GM18951 (cell line): ENCODE measurements at regions not wholly inside any gene's neighbourhood (a gene's known extent, or its start where the extent isn't known, plus 50 kb on each side); places are given as distances from the start of the nearest gene placed in this dataset.

Source experiments
- POLR2A ChIP-seq: IDR thresholded peaks from 4 replicates; pipeline ENCODE4 v1.6.1; 2011; ENCODE audit warnings: mild to moderate bottlenecking; ENCODE audit not compliant: insufficient read length, insufficient read depth; ENCODE audit errors: extremely low read depth
- in situ Hi-C: fragments of 300-500 bp; cut with MboI; formaldehyde crosslinking; loops from one replicate; pipeline ENCODE4 v1.12.0; 2022; ENCODE audit warnings: low sequenced_read_pairs, mixed read lengths, inconsistent platforms; ENCODE audit not compliant: unreplicated experiment

DNA sequence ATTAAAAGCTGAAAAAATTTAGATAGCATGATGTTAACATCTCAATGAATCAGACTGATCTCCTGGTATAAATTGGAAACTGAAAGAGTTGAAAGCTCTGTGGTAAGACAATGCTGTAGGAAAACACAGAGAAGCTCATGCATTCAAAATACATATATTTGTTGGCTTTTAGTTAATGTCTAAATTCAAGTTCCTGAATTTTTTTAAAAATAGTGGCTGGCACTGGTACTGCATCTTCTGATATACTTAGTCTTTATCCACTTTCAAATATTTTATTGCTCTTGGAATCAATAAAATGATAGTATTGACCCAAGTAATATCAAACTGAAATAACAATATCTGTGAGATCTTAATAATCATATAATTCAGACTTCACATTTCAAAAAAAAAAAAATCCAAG is 151.4 kb upstream of the FIGN start:
- TF ChIP-seq POLR2A = no peak
- in situ Hi-C loops = no loop called here

DNA sequence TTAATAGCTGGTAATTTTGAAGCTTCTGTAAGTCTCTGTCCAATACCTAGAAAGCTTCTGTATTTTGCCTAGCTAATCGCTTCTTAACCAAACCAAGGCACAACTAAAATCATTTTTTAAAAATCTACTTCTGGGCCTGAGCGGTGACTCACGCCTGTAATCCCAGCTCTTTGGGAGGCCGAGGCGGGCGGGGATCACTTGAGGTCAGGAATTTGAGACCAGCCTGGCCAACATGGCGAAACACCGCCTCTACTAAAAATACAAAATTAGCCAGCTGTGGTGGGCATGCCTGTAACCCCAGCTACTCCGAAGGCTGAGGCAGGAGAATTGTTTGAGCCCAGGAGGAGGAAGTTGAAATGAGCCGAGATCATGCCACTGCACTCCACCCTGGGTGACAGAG is 148.6 kb upstream of the FIGN start:
- in situ Hi-C loops = no loop called here
- no peak for TF ChIP-seq POLR2A

DNA sequence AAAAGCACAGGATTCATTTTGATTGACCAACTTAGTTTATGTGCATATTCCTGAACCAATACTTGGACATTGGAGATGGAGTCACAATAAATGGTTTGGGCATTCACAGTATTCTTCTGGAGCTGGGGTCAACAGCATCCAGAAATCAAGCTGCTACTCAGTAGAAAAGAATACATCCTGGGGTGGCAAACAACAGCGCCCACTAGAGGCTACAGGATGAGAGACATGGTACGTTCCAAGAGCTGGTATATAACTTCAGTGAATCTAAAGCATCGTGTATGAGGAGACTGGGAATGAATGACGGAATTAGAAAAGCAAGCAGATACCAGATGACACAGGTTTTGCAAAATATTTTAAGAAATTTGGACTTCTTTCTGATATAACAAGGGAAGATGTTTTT is 142.9 kb upstream of the FIGN start:
- TF ChIP-seq POLR2A = no peak
- in situ Hi-C loops = no loop called here

DNA sequence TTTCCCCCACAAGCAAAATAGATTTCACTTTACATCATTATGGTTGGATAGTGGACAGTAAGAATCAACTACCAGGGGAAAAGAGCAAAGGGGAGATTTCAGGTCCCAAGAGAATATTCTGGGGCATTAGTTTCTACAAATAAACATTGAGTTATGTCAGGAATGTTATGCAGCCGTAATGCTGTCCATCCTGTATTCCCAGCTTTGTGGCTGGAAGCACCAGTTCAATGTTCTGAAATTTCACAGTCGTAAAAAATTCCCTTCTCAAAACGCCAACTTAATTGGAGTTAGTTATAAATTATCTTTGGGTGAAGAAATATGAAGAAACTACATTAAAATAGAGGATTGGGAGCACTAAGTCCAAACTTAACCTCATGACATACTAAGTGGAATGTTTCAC is 141.5 kb upstream of the FIGN start:
- TF ChIP-seq POLR2A = no peak
- in situ Hi-C loops = no loop called here

DNA sequence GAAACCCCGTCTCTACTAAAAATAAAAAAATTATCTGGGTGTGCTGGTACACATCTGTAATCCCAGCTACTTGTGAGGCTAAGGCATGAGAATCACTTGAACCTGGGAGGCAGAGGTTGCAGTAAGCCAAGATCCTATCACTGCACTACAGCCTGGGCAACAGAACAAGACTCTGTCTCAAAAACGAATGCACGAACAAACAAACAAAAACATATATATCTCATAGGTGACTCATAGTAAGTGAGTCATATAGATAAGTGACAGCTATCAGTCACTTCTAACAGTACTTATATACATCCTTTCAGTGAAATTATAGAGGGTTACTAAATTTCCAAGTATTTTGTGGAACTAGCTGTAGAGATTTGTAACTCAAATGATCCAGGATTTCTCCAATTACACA is 127.3 kb upstream of the FIGN start:
- in situ Hi-C loops = no loop called here
- no peak for TF ChIP-seq POLR2A

DNA sequence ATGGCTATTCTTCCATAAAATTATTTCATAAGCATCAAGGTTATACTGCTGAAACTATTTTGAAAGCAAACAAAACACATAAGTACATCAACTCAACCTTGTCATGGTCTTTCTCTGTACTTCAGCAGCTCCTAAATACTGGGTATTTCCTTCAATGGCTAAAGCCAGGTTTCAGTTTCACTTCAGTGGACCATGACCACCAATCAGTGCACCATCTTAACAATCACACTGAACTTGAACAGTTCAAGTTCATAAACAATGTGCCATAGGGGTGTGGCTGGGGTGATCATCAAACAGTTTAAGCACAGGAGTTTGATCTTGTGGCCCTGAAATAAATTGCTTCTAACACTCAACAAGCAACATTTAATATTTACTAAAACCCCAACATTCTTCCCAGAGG is 124.1 kb upstream of the FIGN start:
- in situ Hi-C loops = no loop called here
- no peak for TF ChIP-seq POLR2A

DNA sequence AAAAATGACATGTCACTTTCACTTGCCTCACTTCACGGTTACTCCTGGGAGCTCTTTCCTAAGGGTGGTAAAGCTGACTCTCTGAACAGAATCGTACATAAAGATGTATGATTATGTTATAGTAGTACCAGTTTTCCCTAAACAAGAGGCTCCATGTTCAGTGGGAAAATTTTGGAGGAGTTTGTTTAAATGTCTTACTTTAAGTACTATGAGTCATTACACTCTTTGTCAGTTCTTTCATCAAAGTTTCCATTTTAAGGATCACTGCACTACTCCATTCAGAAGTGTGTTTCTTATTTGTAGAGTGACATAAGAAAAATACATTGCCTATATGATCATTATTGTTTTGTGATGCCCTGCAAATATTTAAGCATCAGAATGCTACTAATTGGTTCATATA is 121.1 kb upstream of the FIGN start:
- TF ChIP-seq POLR2A = no peak
- in situ Hi-C loops = no loop called here

DNA sequence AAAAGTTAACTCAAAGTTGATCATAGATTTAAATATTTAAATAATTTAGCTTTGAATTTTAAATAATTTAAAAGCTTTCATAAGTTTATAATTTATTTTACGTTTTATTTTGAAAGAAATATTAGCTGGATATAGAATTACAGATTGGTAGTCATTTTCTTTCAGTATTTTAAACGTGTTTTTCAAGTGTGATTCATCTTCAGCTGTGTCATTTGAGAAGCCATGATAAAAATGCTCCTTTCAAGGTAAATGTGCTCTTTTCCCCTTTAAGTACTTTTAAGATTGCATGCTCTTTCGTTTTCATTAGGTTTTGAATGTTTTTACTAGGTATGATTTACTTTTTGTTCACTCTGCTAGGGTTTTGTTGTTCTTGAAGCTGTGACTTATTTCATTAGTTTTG is 116.8 kb upstream of the FIGN start:
- no peak for TF ChIP-seq POLR2A
- in situ Hi-C loops = no loop called here

DNA sequence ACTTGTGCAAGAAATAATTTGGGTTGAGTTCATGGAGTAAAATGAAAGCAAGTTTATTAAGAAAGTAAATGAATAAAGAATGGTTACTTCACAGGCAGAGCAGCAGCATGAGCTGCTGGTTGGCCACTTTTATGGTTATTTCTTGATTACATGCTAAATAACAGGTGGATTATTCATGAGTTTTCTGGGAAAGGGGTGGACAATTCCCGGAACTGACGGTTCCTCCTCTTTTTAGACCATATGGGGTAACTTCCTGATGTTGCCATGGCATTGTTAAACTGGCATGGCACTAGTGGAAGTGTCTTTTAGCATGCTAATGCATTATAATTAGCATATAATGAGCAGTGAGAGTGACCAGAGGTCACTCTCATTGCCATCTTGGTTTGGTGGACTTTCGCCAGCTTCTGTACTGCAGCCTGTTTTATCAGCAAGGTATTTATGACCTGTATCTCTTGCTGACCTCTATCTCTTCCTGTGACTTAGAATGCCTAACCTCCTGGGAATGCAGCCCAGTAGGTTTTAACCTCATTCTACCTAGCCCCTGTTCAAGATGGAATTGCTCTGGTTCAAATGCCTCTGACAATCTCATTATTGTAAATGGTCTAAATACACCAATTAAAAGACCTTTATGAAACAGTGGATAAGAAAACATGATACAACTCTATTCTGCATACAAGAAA is 114.1 kb upstream of the FIGN start:
- in situ Hi-C loops = no loop called here
- TF ChIP-seq POLR2A = no peak

DNA sequence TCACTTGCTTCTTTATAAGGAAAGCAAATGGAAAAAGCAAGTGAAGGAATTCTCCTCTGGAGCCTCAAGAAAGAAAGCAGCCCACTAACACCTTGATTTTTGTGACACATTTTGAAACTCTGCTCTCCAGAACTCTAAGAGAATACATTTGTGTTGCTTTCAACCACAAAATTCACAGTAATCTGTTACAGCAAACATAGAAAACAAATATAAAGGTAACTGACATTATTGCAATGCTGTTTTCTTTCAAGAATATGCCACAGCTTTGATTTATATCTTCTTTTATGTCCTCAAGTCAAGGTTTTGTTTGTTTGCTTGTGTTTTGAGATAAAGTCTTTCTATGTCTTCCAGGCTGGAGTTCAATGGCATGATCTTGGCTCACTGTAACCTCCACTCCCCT is 103.1 kb upstream of the FIGN start:
- no peak for TF ChIP-seq POLR2A
- in situ Hi-C loops = no loop called here

DNA sequence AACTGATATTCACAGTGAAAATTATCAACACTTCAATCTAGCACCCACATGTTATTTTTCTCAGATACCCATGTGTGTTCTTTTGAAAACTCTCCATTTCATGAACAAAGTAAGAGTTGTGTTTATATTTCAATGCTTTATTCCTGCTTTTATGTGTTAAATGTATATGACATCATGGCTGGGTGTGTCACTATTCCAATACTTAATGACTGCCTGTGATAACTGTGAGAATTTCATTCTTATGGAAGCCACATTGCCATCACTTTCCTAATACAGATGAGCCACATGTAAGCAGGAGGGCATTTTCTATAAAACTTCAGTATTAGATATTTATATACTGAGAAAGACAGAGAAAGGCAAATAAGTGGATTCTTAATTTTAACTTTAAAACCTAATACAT is 100.4 kb upstream of the FIGN start:
- in situ Hi-C loops = no loop called here

DNA sequence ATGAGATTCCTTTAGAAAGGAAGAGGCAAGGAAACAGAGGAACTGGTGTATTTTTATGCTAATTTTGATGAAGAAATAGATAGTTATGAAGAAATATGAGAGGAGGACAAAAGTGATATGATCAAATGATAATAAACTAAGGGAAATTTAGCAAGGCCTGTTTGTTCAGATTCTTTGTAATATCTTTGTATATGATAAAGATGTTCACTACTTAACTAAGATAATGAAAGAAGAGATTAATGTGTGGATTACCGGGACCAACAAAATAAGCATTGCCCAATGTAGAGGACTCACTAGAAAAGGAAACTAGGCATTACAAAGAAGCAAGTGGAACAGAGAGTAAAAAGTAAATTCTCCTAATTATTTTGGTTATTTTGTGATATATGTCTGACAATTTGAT is 99.0 kb upstream of the FIGN start:
- no peak for TF ChIP-seq POLR2A
- in situ Hi-C loops = no loop called here

More for the DNA sequence above, 100.4 kb upstream of the FIGN start:
- TF ChIP-seq POLR2A = no peak

DNA sequence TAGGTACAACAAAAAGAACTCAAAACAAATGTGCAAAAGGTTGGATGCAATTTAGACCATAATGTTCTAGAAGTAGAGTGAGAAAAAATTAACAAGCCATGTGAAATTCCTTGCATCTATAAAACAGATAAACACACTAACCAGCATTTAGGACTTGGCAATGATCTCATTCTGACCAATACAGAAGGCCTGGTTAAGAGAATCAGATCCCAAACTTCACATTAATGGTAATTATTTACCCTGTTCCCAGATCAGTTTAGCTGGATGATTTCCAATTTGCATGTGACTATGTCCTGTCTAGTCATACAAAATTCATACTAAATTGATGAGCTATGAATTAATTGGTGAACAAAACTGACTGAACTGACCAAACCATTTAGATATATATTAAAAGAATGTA is 98.4 kb upstream of the FIGN start:
- TF ChIP-seq POLR2A = no peak
- in situ Hi-C loops = no loop called here

DNA sequence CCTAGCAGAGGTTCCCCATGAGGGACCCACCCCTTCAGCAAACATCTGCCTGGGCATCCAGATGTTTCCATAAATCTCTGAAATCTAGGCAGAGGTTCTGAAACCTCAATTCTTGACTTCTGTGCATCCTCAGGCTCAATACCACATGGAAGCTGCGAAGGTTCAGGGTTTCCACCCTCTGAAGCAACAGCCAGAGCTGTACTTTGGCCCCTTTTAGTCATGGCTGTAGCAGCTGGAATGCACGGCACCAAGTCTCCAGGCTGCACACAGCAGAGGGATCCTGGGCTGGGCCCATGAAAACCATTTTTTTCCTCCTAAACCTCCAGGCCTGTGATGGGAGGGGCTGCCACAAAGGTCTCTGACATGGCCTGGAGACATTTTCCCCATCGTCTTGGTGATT is 93.0 kb upstream of the FIGN start:
- in situ Hi-C loops = no loop called here
- TF ChIP-seq POLR2A = no peak

DNA sequence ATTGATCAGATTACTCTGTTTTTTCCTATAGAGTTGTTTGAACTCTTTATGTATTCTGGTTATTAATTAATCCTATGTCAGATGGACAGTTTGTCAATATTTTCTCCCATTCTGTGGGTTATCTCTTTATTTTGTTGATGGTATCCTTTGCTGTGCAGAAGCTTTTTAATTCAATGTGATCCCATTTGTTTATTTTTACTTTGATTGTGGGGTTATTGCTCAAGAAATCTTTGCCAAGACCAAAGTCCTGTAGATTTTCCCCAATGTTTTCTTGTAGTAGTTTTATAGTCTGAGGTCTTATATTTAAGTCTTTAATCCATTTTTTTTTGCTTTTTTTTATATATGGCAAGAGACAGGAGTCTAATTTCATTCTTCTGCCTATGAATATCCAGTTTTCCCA is 86.2 kb upstream of the FIGN start:
- in situ Hi-C loops = no loop called here
- TF ChIP-seq POLR2A = no peak

DNA sequence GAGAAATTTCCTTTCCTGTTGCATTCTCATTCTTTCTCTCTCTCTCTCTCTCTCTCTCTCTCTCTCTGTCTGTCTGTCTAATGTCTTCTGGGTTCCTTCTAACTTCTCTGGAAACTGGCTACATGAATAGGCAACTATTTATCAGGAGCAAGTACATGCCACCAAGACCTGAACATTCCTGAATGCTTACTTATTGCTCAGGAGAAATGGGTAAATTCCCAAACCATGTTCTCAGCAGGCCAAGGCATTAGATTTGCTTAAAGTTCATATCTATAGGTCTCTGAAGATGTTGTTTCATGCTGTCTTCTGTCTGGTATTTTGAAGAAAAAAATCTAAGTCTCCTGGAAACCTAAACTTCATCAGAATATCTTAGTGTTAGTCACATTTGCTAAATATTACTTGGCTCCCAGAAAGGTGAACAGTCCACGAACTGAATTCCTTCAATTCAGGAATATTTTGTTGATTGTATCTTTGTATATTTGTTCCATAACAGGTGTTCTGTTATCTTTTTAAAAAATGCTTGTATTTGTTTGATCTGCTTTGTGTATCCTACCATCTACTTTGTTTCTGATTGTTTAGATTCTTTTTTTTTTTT is 77.2 kb upstream of the FIGN start:
- in situ Hi-C loops = no loop called here

More for the DNA sequence above, 77.2 kb upstream of the FIGN start:
- no peak for TF ChIP-seq POLR2A
